Panc1 (cell line): ENCODE measurements at regions not wholly inside any gene's neighbourhood (a gene's known extent, or its start where the extent isn't known, plus 50 kb on each side); places are given as distances from the start of the nearest gene placed in this dataset.

Source experiments
- ATAC-seq: fragments of 200-7000 bp; cut with Tn5 transposase; 2 replicates; pipeline ENCODE4 v1.9.1; 2020; ENCODE audit warnings: mild to moderate bottlenecking, moderate library complexity
- BruUV-seq: library from RNA; stranded (reverse); fragments of 400-500 nt; replicated peaks from 2 replicates; lab custom pipeline; 2021; lab: Mats Ljungman, UMichigan
- CTCF ChIA-PET: fragments of 300-600 bp; sonication (Branson Sonifier 250); formaldehyde crosslinking; loops from one replicate; lab custom pipeline; 2022; ENCODE audit warnings: antibody characterized with exemption; lab: Charles Lee
- POLR2A ChIA-PET: fragments of 300-600 bp; sonication (Branson Sonifier 250); formaldehyde crosslinking; loops from one replicate; lab custom pipeline; 2022; ENCODE audit warnings: antibody characterized with exemption; lab: Charles Lee
- DNase-seq: peaks from one replicate; pipeline ENCODE4 v3.0.0-alpha.2; 2010; ENCODE audit warnings: low read depth, low spot score
- H3K27ac ChIP-seq: 2 replicates; pipeline ENCODE4 v1.5.1; 2011; ENCODE audit warnings: mild to moderate bottlenecking, low read length, inconsistent platforms
- H3K27me3 ChIP-seq: fragments of 200-500 bp; sonication (Bioruptor generic); 2 replicates; pipeline ENCODE4 v1.6.0; 2014; ENCODE audit warnings: low read length, inconsistent platforms; ENCODE audit not compliant: control insufficient read depth, insufficient read depth
- H3K36me3 ChIP-seq: fragments of 200-500 bp; sonication (Bioruptor generic); 2 replicates; pipeline ENCODE4 v1.5.1; 2014; ENCODE audit warnings: inconsistent platforms, mild to moderate bottlenecking, low read length, moderate library complexity; ENCODE audit not compliant: control insufficient read depth, insufficient read depth
- H3K4me1 ChIP-seq: 2 replicates; pipeline ENCODE4 v1.5.1; 2011; ENCODE audit warnings: inconsistent platforms, mild to moderate bottlenecking, low read length, moderate library complexity; ENCODE audit not compliant: control insufficient read depth, insufficient read depth
- H3K4me3 ChIP-seq, 2 experiments: 2 replicates each; pipeline ENCODE4 v1.5.1; 2011 to 2012; ENCODE audit warnings: low read depth in 2 of 2, low read length in 2 of 2, mild to moderate bottlenecking in 2 of 2, inconsistent platforms in 1 of 2, moderate library complexity in 1 of 2
- H3K9me3 ChIP-seq: fragments of 200-500 bp; sonication (Bioruptor generic); 2 replicates; pipeline ENCODE4 v1.5.1; 2014; ENCODE audit warnings: low read depth, mild to moderate bottlenecking, inconsistent platforms, low read length, moderate library complexity; ENCODE audit not compliant: control insufficient read depth, insufficient read depth
- CTCF ChIP-seq: fragments of 450-650 bp; IDR thresholded peaks from 2 replicates; pipeline ENCODE4 v1.5.1; 2017; ENCODE audit warnings: mild to moderate bottlenecking
- POLR2AphosphoS5 ChIP-seq: IDR thresholded peaks from 2 replicates; pipeline ENCODE4 v1.6.1; 2012; ENCODE audit warnings: mild to moderate bottlenecking, low read depth, low read length, moderate library complexity
- REST ChIP-seq, 2 experiments: IDR thresholded peaks; 2 replicates each; pipeline ENCODE4 v1.6.1; 2011 to 2012; ENCODE audit warnings: low read depth in 2 of 2, control low read depth in 1 of 2, low read length in 1 of 2, mild to moderate bottlenecking in 1 of 2, moderate library complexity in 1 of 2; ENCODE audit not compliant: insufficient read depth in 1 of 2
- SIN3A ChIP-seq: IDR thresholded peaks from 2 replicates; pipeline ENCODE4 v1.6.1; 2012; ENCODE audit warnings: low read depth, mild to moderate bottlenecking, low read length, moderate library complexity, borderline replicate concordance; ENCODE audit not compliant: insufficient read depth
- TCF7L2 ChIP-seq: IDR thresholded peaks from 2 replicates; pipeline ENCODE4 v1.6.1; 2011; ENCODE audit warnings: mild to moderate bottlenecking, low read depth, low read length, inconsistent platforms
- in situ Hi-C: cut with HindIII; loops from 2 replicates; pipeline ENCODE4 v1.10.0; 2016; ENCODE audit warnings: low sequenced_read_pairs, low pct_unique_long_range_greater_than_20kb
- intact Hi-C: fragments of 100-400 bp; cut with micrococcal nuclease; formaldehyde crosslinking; loops from one replicate; pipeline ENCODE4 v1.10.0; 2022; ENCODE audit not compliant: unreplicated experiment

- in situ Hi-C loops (no loop called here), intact Hi-C loops (no loop called here)
- Histone ChIP-seq H3K4me3 (no peak overlapping the region), H3K36me3 (no peaks in the 10 kb centered on the region), H3K9me3 (no peaks in the 10 kb centered on the region), H3K4me1 (no peaks in the 10 kb centered on the region), H3K27ac (no peak overlapping the region), H3K27me3 (peaks cover 27% of the 10 kb centered on the region)
- ATAC-seq, result no peak
- no peak for DNase-seq
- POLR2A ChIA-PET, result no interaction called here
- BruUV-seq, result no TSS peak
- CTCF ChIA-PET, result no interaction called here
- TF ChIP-seq SIN3A (no peak), REST (IDR thresholded peaks at IDR 0.05; ENCODE audit: insufficient read depth in 1 of 2, low read depth in 2 of 2, low read length in 1 of 2) (no peak), CTCF (no peak), POLR2AphosphoS5 (no peak), TCF7L2 (no peak)
These were observed 576.2 kb upstream of the SALL3 start for GRCh38 chr18:78403371-78403770.

- CTCF ChIA-PET, result no interaction called here
- DNase-seq (no peak), ATAC-seq (no peak)
- no peaks in the 10 kb centered on the region for H3K4me1 ChIP-seq
- BruUV-seq, result no TSS peak
- no peaks in the 10 kb centered on the region for H3K9me3 ChIP-seq
- intact Hi-C loops, result no loop called here
- POLR2A ChIA-PET, result no interaction called here
- TF ChIP-seq TCF7L2 (no peak), CTCF (no peak), SIN3A (no peak), POLR2AphosphoS5 (no peak), REST (IDR thresholded peaks at IDR 0.05; ENCODE audit: insufficient read depth in 1 of 2, low read depth in 2 of 2, low read length in 1 of 2) (no peak)
- H3K27ac ChIP-seq, result no peak overlapping the region
- H3K27me3 ChIP-seq, result peaks cover 12% of the 10 kb centered on the region; the same call in 1 of the 2 replicates
- no peak overlapping the region for H3K4me3 ChIP-seq
- in situ Hi-C loops, result no loop called here
- no peaks in the 10 kb centered on the region for H3K36me3 ChIP-seq
These were observed 573.9 kb upstream of the SALL3 start for GRCh38 chr18:78405763-78406162.
